Peyer's patch (tissue), 4 donors: ENCODE measurements at regions not wholly inside any gene's neighbourhood (a gene's known extent, or its start where the extent isn't known, plus 50 kb on each side); places are given as distances from the start of the nearest gene placed in this dataset.

Experiments used
- POLR2A ChIP-seq, 2 donors: fragments of 450-650 bp; IDR thresholded peaks; one replicate each; pipeline ENCODE4 v1.5.1; 2017; ENCODE audit warnings: antibody characterized with exemption in 2 of 2, mild to moderate bottlenecking in 2 of 2, moderate library complexity in 2 of 2
- TF ChIP-seq, protein P1 (sequence below), 6 experiments: fragments of 450-650 bp in 4 of 6; fragments of 200-600 bp in 2 of 6; sonication (generic) in 1 of 6; IDR thresholded peaks; one replicate each; pipeline ENCODE4 v1.5.1; 2017 to 2019; ENCODE audit warnings: antibody characterized with exemption in 6 of 6, mild to moderate bottlenecking in 3 of 6, moderate library complexity in 1 of 6

DNA sequence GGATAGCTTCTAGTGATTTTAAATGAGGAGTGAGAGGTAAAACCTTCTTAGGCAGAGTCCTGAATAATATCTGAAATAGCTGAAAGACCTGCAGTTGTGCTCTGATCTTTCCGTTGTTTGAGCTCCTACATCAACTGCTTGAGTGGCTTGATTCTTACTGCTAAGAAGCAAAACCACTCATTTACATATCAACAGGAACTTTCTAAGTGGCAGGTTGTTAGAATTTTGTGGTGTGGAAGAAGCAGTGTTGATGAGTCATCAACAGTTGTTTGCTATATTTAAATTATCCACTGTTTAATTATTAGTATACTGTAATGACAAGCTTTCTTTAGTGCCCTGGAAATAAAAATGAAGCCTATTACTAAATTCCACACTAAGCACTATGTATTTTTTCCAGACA, 689.5 kb downstream of the DNAJB9 start:
- no peak for TF ChIP-seq POLR2A (IDR thresholded peaks at IDR 0.05)
- TF ChIP-seq, protein P1, sequence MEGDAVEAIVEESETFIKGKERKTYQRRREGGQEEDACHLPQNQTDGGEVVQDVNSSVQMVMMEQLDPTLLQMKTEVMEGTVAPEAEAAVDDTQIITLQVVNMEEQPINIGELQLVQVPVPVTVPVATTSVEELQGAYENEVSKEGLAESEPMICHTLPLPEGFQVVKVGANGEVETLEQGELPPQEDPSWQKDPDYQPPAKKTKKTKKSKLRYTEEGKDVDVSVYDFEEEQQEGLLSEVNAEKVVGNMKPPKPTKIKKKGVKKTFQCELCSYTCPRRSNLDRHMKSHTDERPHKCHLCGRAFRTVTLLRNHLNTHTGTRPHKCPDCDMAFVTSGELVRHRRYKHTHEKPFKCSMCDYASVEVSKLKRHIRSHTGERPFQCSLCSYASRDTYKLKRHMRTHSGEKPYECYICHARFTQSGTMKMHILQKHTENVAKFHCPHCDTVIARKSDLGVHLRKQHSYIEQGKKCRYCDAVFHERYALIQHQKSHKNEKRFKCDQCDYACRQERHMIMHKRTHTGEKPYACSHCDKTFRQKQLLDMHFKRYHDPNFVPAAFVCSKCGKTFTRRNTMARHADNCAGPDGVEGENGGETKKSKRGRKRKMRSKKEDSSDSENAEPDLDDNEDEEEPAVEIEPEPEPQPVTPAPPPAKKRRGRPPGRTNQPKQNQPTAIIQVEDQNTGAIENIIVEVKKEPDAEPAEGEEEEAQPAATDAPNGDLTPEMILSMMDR (IDR thresholded peaks at IDR 0.05) = no peak
